ENCODE measurements at regions not wholly inside any gene's neighbourhood (a gene's known extent, or its start where the extent isn't known, plus 50 kb on each side); places are given as distances from the start of the nearest gene placed in this dataset.
"Not testable (repeated sequence)": the region's sequence is repeated elsewhere in the genome, so short reads cannot be mapped to it uniquely, and the experiment has no call there.

- TF ChIP-seq CTCF (IDR thresholded peaks at IDR 0.05), result no peak
- Histone ChIP-seq H3K27ac (no peak overlapping the region), H3K4me1 (peaks cover 0 to 5% of the 10 kb centered on the region in 2 donors), H3K36me3 (no peaks in the 10 kb centered on the region), H3K27me3 (no peaks in the 10 kb centered on the region), H3K9me3 (no peaks in the 10 kb centered on the region), H3K4me3 (no peak overlapping the region)
- no peak for DNase-seq (ENCODE audit: low spot score)
Observed at GRCh38 chr6:43885399-43886066, 115.5 kb downstream of the VEGFA start.

GRCh38 chr6:43884652-43885022 lies 114.6 kb downstream of the VEGFA start:
- Histone ChIP-seq H3K4me3 (no peak overlapping the region), H3K4me1 (peaks cover 0 to 5% of the 10 kb centered on the region in 2 donors), H3K27me3 (no peaks in the 10 kb centered on the region), H3K36me3 (no peaks in the 10 kb centered on the region), H3K9me3 (no peaks in the 10 kb centered on the region), H3K27ac (no peak overlapping the region)
- no peak for TF ChIP-seq CTCF (IDR thresholded peaks at IDR 0.05)
- no peak for DNase-seq (ENCODE audit: low spot score)

- Histone ChIP-seq H3K4me3 (no peak overlapping the region), H3K4me1 (peaks cover 0 to 5% of the 10 kb centered on the region in 2 donors), H3K9me3 (no peaks in the 10 kb centered on the region), H3K27ac (no peak overlapping the region), H3K27me3 (no peaks in the 10 kb centered on the region), H3K36me3 (no peaks in the 10 kb centered on the region)
- no peak for DNase-seq (ENCODE audit: low spot score)
- no peak for TF ChIP-seq CTCF (IDR thresholded peaks at IDR 0.05)
Observed at GRCh38 chr6:43883847-43884651, 114.0 kb downstream of the VEGFA start.

GRCh38 chr6:43882690-43883448 lies 112.9 kb downstream of the VEGFA start:
- H3K9me3 ChIP-seq; H3K27ac ChIP-seq; H3K27me3 ChIP-seq; H3K4me1 ChIP-seq; DNase-seq (ENCODE audit: low spot score); H3K4me3 ChIP-seq; H3K36me3 ChIP-seq: not testable (repeated sequence)

- Histone ChIP-seq H3K36me3 (no peaks in the 10 kb centered on the region), H3K4me3 (no peak overlapping the region), H3K9me3 (no peaks in the 10 kb centered on the region), H3K4me1 (peaks cover 0 to 5% of the 10 kb centered on the region in 2 donors), H3K27ac (no peak overlapping the region), H3K27me3 (no peaks in the 10 kb centered on the region)
- no peak for TF ChIP-seq CTCF (IDR thresholded peaks at IDR 0.05)
- no peak for DNase-seq (ENCODE audit: low spot score)
Observed at GRCh38 chr6:43880236-43881137, 110.5 kb downstream of the VEGFA start.
